Mesendoderm (in vitro differentiated cells): ENCODE measurements at regions not wholly inside any gene's neighbourhood (a gene's known extent, or its start where the extent isn't known, plus 50 kb on each side); places are given as distances from the start of the nearest gene placed in this dataset.
"Not testable (repeated sequence)": the region's sequence is repeated elsewhere in the genome, so short reads cannot be mapped to it uniquely, and the experiment has no call there.

Experiments
- DNase-seq: peaks from one replicate; pipeline ENCODE4 v3.0.0; 2013
- H2AK5ac ChIP-seq: 2 replicates; pipeline ENCODE4 v1.6.1; 2013; ENCODE audit warnings: low read length, inconsistent platforms
- H2BK120ac ChIP-seq: 2 replicates; pipeline ENCODE4 v1.6.1; 2013; ENCODE audit warnings: low read depth, mild to moderate bottlenecking, low read length, moderate library complexity, mixed read lengths
- H2BK15ac ChIP-seq: replicated peaks from 2 replicates; pipeline ENCODE4 v1.6.1; 2013; ENCODE audit warnings: low read depth, mild to moderate bottlenecking, moderate library complexity
- H2BK5ac ChIP-seq: 2 replicates; pipeline ENCODE4 v1.6.1; 2013; ENCODE audit warnings: low read length, inconsistent platforms
- H3K18ac ChIP-seq: 2 replicates; pipeline ENCODE4 v1.6.1; 2013; ENCODE audit warnings: mild to moderate bottlenecking, low read length, mixed read lengths
- H3K23ac ChIP-seq: one replicate; pipeline ENCODE4 v1.6.1; 2013; ENCODE audit warnings: low read length
- H3K27ac ChIP-seq: 2 replicates; pipeline ENCODE4 v1.5.1; 2013; ENCODE audit warnings: low read depth, mild to moderate bottlenecking, inconsistent platforms, low read length, moderate library complexity
- H3K27me3 ChIP-seq: 2 replicates; pipeline ENCODE4 v1.6.1; 2013; ENCODE audit warnings: low read length, control low read depth, mild to moderate bottlenecking, inconsistent platforms; ENCODE audit not compliant: insufficient read depth, poor library complexity
- H3K36me3 ChIP-seq: 2 replicates; pipeline ENCODE4 v1.6.1; 2013; ENCODE audit warnings: low read length, inconsistent platforms; ENCODE audit not compliant: control insufficient read depth, insufficient read depth
- H3K4ac ChIP-seq: one replicate; pipeline ENCODE4 v1.6.1; 2013; ENCODE audit warnings: low read depth, mild to moderate bottlenecking, low read length, moderate library complexity
- H3K4me1 ChIP-seq: 2 replicates; pipeline ENCODE4 v1.6.1; 2013; ENCODE audit warnings: low read depth, low read length, inconsistent platforms; ENCODE audit not compliant: control insufficient read depth
- H3K4me2 ChIP-seq: 2 replicates; pipeline ENCODE4 v1.6.1; 2013; ENCODE audit warnings: low read length
- H3K4me3 ChIP-seq: 2 replicates; pipeline ENCODE4 v1.5.1; 2013; ENCODE audit warnings: mild to moderate bottlenecking, low read length
- H3K56ac ChIP-seq: one replicate; pipeline ENCODE4 v1.6.1; 2013; ENCODE audit warnings: low read length
- H3K79me1 ChIP-seq: 2 replicates; pipeline ENCODE4 v1.6.1; 2013; ENCODE audit warnings: low read length, inconsistent platforms
- H3K79me2 ChIP-seq: 2 replicates; pipeline ENCODE4 v1.6.1; 2013; ENCODE audit warnings: mild to moderate bottlenecking, low read length; ENCODE audit not compliant: control insufficient read depth, insufficient read depth
- H3K9ac ChIP-seq: 2 replicates; pipeline ENCODE4 v1.6.1; 2013; ENCODE audit warnings: low read length, inconsistent platforms
- H4K5ac ChIP-seq: one replicate; pipeline ENCODE4 v1.6.1; 2013; ENCODE audit warnings: low read length
- H4K8ac ChIP-seq: one replicate; pipeline ENCODE4 v1.6.1; 2013; ENCODE audit warnings: low read depth, mild to moderate bottlenecking, control low read depth, low read length, moderate library complexity
- WGBS: extraction: QIAGEN DNeasy Blood & Tissue Kit; methylation state at CpG from one replicate; pipeline ENCODE4 v1.1.7; 2013; ENCODE audit warnings: low lambda C conversion rate, missing lambda C conversion rate; ENCODE audit not compliant: insufficient coverage; ENCODE audit errors: extremely low coverage; 5-methylcytosine and 5-hydroxymethylcytosine counted together

- no peaks in the 10 kb centered on the region for H3K27me3 ChIP-seq
- no peak for DNase-seq
- H2BK15ac ChIP-seq, result no peak overlapping the region
- H2BK120ac ChIP-seq, result no peak overlapping the region
- H3K36me3 ChIP-seq, result no peaks in the 10 kb centered on the region
- no peak overlapping the region for H3K4ac ChIP-seq
- no peak overlapping the region for H4K8ac ChIP-seq
- no peak overlapping the region for H2AK5ac ChIP-seq
- no peaks in the 10 kb centered on the region for H3K79me2 ChIP-seq
- no peak overlapping the region for H3K27ac ChIP-seq
- H3K79me1 ChIP-seq, result no peaks in the 10 kb centered on the region
- H3K23ac ChIP-seq, result no peak overlapping the region
- no peak overlapping the region for H3K4me3 ChIP-seq
- no peak overlapping the region for H4K5ac ChIP-seq
- H2BK5ac ChIP-seq, result no peak overlapping the region
- no peak overlapping the region for H3K18ac ChIP-seq
- no peak overlapping the region for H3K9ac ChIP-seq
- no peak overlapping the region for H3K4me2 ChIP-seq
- H3K4me1 ChIP-seq, result no peaks in the 10 kb centered on the region
- WGBS, result no CpG with 5 or more reads among the region's 1 CpG
- no peak overlapping the region for H3K56ac ChIP-seq
These were observed 255.6 kb downstream of the LHFPL1 start for GRCh38 chrX:112424166-112424565.

DNA sequence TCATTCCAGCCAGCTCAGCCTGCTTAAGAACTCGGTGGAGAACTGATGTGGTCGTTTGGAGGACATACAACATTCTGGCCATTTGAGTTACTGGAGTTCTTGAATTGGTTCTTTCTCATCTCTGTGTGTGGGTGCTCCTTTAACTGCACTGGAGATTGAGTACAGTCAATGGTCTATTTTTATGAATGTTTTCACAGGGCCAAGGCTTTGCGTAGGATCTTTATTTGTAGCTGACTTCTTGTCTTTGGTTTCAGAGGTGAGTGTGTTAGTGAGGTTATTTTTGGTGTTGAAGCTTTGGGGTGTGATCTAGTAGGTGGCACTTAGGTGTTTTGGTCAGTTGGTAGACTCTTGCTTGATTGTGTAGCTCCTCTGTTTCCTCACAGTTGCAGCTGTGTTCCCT, 288.4 kb downstream of the LHFPL1 start:
- no peak for DNase-seq
- Histone ChIP-seq H3K36me3 (no peaks in the 10 kb centered on the region), H4K8ac (no peak overlapping the region), H3K4ac (no peak overlapping the region), H3K18ac (no peak overlapping the region), H3K4me2 (no peak overlapping the region), H3K27me3 (no peaks in the 10 kb centered on the region), H3K23ac (no peak overlapping the region), H2BK15ac (no peak overlapping the region), H2BK120ac (no peak overlapping the region), H3K79me1 (no peaks in the 10 kb centered on the region), H3K27ac (no peak overlapping the region), H4K5ac (no peak overlapping the region), H3K4me3 (no peak overlapping the region), H2AK5ac (no peak overlapping the region), H2BK5ac (no peak overlapping the region), H3K9ac (no peak overlapping the region), H3K79me2 (no peaks in the 10 kb centered on the region), H3K56ac (no peak overlapping the region), H3K4me1 (no peaks in the 10 kb centered on the region)
- no CpG with 5 or more reads among the region's 3 CpGs for WGBS

DNA sequence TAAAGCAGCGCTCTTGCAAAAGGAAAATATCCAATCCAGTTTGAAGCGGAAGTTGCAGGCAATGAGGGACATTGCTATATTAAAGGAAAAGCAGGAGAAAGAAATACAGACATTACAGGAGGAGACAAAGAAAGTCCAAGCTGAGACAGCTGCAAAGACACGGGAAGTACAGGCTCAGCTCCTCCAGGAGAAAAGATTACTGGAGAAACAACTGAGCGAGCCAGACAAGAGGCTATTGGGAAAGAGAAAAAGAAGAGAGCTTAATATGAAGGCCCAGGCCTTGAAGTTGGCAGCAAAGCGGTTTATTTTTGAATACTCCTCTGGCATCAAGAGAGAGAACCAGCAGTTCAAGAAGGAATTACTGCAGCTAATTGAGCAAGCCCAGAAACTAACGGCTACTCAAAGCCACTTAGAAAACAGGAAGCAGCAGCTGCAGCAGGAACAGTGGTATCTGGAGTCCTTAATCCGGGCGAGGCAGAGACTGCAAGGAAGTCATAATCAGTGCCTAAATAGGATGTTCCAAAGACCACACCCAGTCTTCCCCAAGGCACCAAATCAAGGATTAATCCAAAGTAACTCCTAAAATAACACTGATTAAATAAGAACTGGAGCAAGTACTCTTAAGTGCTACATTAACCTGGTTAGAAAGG, 298.0 kb downstream of the LHFPL1 start:
- peak; percentile 1 for DNase-seq
- not testable (repeated sequence) for H2BK120ac ChIP-seq, H2BK15ac ChIP-seq, H3K18ac ChIP-seq, H3K27me3 ChIP-seq, H3K4me2 ChIP-seq, H2BK5ac ChIP-seq, H3K36me3 ChIP-seq, H3K4me1 ChIP-seq, H3K4me3 ChIP-seq, H3K27ac ChIP-seq, H3K56ac ChIP-seq, H3K79me1 ChIP-seq, H3K9ac ChIP-seq, H4K5ac ChIP-seq, H4K8ac ChIP-seq, H3K23ac ChIP-seq, H2AK5ac ChIP-seq, H3K4ac ChIP-seq, H3K79me2 ChIP-seq
- no CpG with 5 or more reads among the region's 8 CpGs for WGBS

- H2BK5ac ChIP-seq, result no peak overlapping the region
- H3K79me1 ChIP-seq, result no peaks in the 10 kb centered on the region
- no peaks in the 10 kb centered on the region for H3K36me3 ChIP-seq
- H3K4me3 ChIP-seq, result no peak overlapping the region
- H3K27ac ChIP-seq, result no peak overlapping the region
- no CpG with 5 or more reads among the region's 39 CpGs for WGBS
- H3K4me2 ChIP-seq, result no peak overlapping the region
- H3K9ac ChIP-seq, result no peak overlapping the region
- H3K4me1 ChIP-seq, result no peaks in the 10 kb centered on the region
- H4K5ac ChIP-seq, result no peak overlapping the region
- no peak overlapping the region for H3K4ac ChIP-seq
- H3K18ac ChIP-seq, result no peak overlapping the region
- H3K56ac ChIP-seq, result no peak overlapping the region
- H3K27me3 ChIP-seq, result no peaks in the 10 kb centered on the region
- no peak overlapping the region for H4K8ac ChIP-seq
- no peaks in the 10 kb centered on the region for H3K79me2 ChIP-seq
- H2AK5ac ChIP-seq, result no peak overlapping the region
- no peak overlapping the region for H2BK120ac ChIP-seq
- no peak for DNase-seq
- no peak overlapping the region for H2BK15ac ChIP-seq
- no peak overlapping the region for H3K23ac ChIP-seq
These were observed 298.1 kb upstream of the TRPC5 start for GRCh38 chrX:112380541-112381278.

DNA sequence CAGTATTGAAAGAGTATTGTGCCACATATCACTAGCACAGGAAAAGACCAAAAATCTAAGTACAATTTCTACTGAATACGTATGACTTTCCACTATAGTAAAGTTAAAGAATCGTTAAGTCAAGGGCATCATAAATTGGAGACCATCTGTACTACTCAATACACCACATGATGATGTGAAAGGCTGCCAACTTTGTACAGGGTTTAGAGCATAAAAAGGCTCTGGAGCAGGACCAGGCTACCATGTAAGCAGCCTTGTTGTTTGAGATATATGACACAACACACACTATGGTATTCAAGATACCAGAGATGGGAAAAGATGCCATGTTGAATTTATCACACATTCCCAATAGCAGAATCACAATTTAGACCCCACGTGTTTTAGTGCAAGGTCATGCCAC, 294.9 kb upstream of the TRPC5 start:
- no peak for DNase-seq
- WGBS, result no CpG with 5 or more reads among the region's 3 CpGs
- H3K36me3 ChIP-seq, result no peaks in the 10 kb centered on the region

More for the DNA sequence above, 294.9 kb upstream of the TRPC5 start:
- Histone ChIP-seq H3K79me1 (no peaks in the 10 kb centered on the region), H3K18ac (no peak overlapping the region), H2BK120ac (no peak overlapping the region), H4K8ac (no peak overlapping the region), H3K23ac (no peak overlapping the region), H3K4me2 (no peak overlapping the region), H3K9ac (no peak overlapping the region), H2BK5ac (no peak overlapping the region), H3K4me3 (no peak overlapping the region), H3K79me2 (no peaks in the 10 kb centered on the region), H3K56ac (no peak overlapping the region), H4K5ac (no peak overlapping the region), H3K27ac (no peak overlapping the region), H3K4ac (no peak overlapping the region), H3K27me3 (no peaks in the 10 kb centered on the region), H2BK15ac (no peak overlapping the region), H3K4me1 (no peaks in the 10 kb centered on the region), H2AK5ac (no peak overlapping the region)
